GM19351 (cell line): ENCODE measurements at regions not wholly inside any gene's neighbourhood (a gene's known extent, or its start where the extent isn't known, plus 50 kb on each side); places are given as distances from the start of the nearest gene placed in this dataset.

Experiments used
- ATAC-seq: cut with Tn5 transposase; IDR thresholded peaks from one replicate; pipeline ENCODE4 v1.9.1; 2021; ENCODE audit warnings: mild to moderate bottlenecking, moderate library complexity; ENCODE audit not compliant: unreplicated experiment

- ATAC-seq: no peak
Observed at GRCh38 chr20:16220826-16221225, 352.4 kb downstream of the KIF16B start.

DNA sequence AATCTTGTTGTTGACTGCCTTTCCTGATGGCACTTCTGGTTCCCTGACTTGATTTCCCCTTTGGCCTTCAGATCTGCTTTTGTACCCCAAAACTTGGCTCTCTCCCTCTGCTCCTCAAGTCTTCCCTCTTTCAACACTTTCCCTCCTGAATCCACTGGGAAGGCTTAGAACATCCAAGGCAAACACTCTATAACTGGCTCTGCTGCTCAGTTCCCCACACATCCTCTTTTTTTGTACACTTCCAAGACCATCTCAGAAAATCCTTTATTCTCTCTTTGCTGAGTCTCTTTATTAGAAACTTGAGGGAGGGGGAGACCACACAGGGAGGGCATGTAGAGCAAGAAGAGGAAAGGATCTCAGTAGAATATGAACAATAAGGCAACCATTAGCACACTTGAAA, 354.1 kb downstream of the KIF16B start:
- no peak for ATAC-seq

GRCh38 chr20:16216914-16217230, 356.4 kb downstream of the KIF16B start:
- ATAC-seq: no peak

DNA sequence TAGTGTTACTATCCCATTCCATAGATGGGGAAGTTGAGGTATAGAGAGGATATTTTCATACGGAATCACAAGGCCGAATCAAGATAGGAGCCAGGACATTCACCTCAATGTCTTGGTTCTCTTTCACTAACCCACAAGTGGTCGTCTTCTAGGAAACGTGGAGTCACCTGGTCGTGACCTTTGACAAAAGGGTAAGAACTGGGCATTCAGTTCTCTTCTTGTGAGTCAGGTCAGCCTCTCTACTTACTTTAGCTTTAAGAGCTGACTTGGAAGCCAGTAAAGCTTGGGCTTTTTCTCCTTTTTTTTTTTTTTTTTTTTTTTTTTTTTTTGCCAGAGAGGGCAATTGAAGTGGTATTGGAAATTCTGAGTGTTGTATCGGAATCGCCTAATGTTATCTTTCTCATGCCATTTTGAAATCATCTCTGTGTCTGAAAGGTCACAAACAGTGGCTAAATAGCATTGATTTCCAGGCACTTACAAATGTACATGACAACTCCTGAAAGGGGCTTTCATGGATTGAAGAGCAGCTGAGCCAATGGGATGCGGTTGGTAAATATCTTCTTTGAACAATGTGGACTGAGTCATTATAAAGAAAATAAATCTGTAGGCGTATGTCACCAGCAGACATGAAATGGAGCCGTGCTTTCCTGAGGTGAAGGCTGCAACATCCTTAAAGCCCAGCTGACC, 356.9 kb downstream of the KIF16B start:
- ATAC-seq: no peak

DNA sequence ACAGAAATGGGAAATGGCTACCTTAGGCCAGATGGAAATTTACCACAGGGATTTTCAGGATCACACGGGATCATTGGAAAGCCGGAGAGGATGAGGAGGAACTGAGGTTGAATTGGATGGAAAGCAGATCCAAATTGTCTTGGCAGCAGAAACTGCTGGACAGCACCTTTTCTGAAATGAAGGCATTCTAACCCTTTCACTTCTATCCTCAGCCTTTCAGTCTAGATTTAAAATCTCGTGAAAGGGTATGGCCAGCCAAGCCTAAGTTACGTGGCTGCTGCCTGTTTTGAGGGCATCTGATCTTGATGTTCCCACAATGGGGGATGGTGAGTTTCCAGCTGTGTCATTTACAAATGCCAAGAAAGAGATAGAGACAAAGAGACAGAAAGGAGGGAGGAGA, 358.2 kb downstream of the KIF16B start:
- no peak for ATAC-seq

DNA sequence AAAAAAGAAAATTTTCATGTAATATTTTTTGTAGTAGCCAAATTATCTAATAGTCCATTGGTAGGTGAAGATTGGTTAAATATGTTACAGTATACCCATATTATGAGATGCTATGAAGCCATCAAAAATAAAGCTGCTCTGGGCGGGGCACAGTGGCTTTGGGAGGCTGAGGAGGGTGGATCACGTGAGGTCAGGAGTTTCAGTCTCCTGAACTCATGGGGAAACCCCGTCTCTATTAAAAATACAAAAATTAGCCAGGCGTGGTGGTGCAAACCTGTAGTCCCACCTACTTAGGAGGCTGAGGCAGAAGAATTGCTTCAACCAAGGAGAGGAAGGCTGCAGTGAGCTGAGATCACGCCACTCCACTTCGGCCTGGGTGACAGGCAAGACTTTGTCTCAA, 360.5 kb downstream of the KIF16B start:
- no peak for ATAC-seq

DNA sequence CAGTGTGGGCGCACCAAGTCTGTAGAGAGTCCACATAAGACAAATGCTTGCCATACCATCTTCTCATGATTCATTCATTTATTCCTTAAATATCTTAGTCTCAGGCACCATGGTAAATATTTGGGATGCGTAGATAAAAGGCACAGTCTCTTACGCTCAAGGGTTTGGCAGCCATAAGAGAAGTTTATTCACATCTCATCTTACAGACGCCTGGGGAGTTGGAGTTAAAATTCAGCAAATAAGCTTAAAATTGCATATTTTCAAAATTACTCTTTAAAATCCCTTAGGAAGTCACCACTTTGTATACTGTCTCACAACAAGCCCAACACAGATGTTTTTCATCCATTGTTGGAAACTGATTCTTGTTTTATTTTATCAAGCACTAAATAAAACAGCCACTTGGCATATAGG, 363.3 kb downstream of the KIF16B start:
- ATAC-seq: no peak

DNA sequence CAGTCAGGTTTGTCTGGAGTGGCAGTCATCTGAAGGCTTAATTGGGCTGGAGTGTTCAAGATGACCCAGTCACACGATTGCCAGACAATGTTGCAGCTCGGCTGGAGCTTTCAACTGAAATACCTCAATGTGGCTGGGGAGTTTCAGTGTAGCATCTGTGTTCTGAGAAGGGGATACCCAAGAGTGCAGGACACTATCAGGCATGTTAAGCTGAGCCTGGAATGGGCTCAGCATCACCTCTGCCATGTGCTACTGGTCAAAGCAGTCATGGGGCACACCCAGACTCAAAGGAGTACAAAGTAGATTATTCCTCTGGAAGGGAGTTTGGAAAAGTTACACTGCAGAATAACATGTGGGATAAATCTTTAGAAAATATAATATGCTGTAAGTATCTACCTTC, 363.9 kb downstream of the KIF16B start:
- ATAC-seq: no peak

- no peak for ATAC-seq
Observed at GRCh38 chr20:16208443-16208842, 364.8 kb downstream of the KIF16B start.

GRCh38 chr20:16206817-16207216, 366.4 kb downstream of the KIF16B start:
- no peak for ATAC-seq

DNA sequence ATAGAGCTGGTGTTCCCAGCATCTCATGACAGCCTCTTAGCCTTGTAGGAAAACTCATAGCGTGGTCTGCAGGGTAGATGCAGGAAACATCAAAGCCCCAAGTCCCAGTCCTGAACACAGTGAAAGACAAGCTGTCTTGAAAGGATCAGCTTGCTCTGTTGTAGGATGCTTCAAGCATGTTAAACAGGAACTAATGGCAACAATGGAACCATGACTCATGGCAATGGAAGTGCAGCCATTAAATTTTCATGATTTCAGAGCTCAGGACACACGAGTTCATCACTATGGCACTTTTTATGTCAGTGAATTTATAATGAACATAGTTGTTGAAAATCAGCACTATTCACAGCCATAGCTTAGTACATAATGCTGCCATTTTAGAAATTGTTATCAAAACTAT, 367.7 kb downstream of the KIF16B start:
- no peak for ATAC-seq

DNA sequence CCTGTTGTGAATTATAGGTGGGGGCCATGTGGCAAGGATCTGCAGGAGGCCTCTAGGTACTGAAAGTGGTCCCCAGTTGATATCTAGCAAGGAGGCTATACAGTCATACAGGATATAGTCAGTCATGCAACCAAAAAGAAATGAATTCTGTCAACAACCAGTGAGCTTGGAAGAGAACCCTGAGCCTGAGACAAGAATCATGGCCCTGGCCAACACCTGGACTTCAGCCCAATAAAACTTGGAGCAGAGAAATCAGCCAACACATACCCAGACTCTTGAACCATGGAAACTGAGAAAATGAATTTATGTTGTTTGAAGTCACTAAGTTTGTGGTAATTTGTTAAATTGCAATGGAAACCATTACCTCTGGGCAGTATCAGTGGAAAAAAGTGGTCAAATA, 370.2 kb downstream of the KIF16B start:
- no peak for ATAC-seq

DNA sequence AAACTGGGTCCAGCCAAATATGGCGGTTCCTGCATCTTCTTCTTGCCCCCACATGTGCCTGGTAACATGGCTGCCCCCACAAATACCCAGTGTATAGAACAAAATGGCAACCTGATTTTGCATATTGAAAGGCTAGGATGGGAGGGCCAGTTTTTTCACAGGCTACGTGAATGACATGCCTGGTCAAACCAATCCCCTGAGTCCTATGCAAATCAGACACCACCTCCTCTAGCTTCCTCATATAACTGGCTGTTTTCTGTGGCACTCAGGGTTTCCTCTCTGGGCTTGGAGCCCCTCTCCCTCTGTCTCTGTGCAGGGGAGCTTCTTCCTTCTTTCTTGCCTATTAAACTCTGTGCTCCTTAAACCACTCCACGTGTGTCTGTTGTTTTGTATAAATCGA, 372.1 kb downstream of the KIF16B start:
- ATAC-seq: no peak

GRCh38 chr20:16197696-16198095, 375.6 kb downstream of the KIF16B start:
- ATAC-seq: no peak

- no peak for ATAC-seq
Observed at GRCh38 chr20:16195671-16196070, 377.6 kb downstream of the KIF16B start.

DNA sequence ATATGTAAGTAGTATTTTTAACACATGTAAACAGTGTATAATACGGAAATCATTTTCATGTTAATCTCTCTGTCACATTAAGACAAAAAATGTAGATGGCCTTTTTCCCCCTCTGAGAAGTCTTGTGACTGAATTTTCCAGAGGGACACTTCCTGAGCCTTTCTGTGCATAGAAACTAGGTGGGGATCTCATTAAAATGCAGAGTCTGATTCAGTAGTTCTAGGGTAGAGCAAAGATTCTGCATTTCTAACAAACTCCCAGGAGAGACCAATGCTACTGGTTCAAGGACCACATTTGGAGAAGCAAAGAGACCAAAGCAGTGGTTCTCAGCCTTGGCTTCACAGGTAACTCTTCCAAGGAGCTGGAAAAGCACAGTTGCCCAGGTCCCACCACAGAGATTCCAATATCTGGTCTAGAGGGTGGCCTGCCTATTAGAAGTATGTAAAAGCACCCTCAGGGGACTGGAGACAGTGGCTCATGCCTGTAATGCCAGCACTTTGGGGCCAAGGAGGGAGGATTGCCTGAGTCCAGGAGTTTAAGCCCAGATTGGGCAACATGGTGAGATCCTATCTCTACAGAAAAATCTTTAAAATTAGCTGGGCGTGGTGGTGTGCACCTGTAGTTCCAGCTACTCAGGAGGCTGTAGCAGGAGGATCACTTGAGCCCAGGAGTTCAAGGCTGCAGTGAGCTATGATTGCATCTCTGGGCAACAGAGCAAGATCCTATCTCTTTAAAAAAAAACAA, 378.5 kb downstream of the KIF16B start:
- ATAC-seq: no peak

- no peak for ATAC-seq
Observed at GRCh38 chr20:16191496-16191895, 381.8 kb downstream of the KIF16B start.

DNA sequence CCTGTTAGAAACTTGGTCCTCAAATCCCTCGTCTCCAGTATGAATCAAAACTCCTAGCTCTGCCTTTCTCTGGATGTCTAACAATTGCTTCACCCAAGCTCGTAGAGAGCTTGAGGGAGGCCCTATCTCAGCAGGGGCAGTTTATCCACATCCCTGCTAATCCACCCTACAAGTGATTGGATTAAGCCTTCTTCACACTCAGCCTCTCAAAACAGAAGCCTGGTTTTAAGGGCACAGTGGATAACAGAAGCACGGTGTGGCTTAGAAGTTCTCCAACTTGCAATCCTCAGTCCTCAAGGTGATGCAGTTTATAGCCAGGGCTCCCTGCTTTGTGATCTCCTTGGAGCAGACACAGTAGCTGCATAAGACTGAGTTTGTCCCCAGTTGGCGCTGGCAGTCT, 383.9 kb downstream of the KIF16B start:
- ATAC-seq: no peak

- no peak for ATAC-seq
Observed at GRCh38 chr20:16187956-16188616, 385.2 kb downstream of the KIF16B start.

- ATAC-seq: no peak
Observed at GRCh38 chr20:16179919-16180318, 393.3 kb downstream of the KIF16B start.

DNA sequence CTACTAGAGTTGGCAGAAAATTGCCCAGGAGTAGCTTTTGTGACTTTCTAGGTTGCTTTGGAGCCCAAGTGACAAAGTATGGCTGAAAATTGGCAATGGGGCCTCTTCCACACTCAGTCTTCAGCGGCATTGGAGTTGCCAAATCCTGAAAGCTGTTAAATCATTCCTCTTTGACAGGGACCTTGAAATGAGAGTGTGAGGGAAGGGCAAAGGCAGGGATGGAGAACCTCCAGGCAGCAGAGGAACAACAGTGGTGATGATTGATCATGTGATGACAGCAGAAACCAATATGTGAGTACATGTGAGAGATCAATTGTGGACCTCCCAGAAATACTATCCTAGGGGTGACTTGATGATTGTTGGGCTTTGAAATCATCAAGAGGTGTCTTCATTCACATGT, 393.9 kb downstream of the KIF16B start:
- no peak for ATAC-seq

GRCh38 chr20:16178546-16179135, 394.6 kb downstream of the KIF16B start:
- ATAC-seq: no peak
